Left colon (tissue), 2 donors: ENCODE measurements at regions not wholly inside any gene's neighbourhood (a gene's known extent, or its start where the extent isn't known, plus 50 kb on each side); places are given as distances from the start of the nearest gene placed in this dataset.

Experiments used
- ATAC-seq: fragments of 200-7000 bp; cut with Tn5 transposase; one replicate; pipeline ENCODE4 v1.9.1; 2020; ENCODE audit warnings: mild to moderate bottlenecking, moderate library complexity
- DNase-seq, 2 donors: peaks; one replicate each; pipeline ENCODE4 v3.0.0-alpha.2; 2020
- intact Hi-C, 2 donors: fragments of 100-400 bp; cut with DNase I in 1 of 2; cut with micrococcal nuclease in 1 of 2; formaldehyde crosslinking; loops; one replicate each; pipeline versions ENCODE4 v1.11.2 to v1.14.0; 2022; cut with DNase I, micrococcal nuclease
- donor health status: DM: no; HTN: no; CAD: no.
- donor health status: DM: yes; HTN: yes; CAD: no.

DNA sequence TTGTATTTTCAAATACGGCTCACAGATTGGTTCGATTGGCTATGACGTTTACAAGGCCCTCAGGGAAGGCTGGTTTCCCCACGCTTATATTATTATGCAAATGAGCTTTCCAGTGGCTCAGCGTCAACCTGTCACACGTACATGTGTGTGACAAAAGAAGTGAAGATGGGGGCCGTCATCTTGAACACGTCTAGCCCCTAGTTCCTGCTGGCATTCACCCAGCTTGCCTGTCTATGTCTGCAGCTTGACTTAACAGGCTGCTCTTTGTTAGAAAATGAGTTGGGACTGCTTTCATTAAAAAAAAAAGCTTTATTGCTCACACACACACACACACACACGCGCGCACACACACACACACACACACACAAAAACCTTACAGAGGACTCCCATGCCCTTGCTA, 283.6 kb upstream of the CTSO start:
- ATAC-seq, result no peak
- intact Hi-C loops, result no loop called here
- DNase-seq, result no peak

DNA sequence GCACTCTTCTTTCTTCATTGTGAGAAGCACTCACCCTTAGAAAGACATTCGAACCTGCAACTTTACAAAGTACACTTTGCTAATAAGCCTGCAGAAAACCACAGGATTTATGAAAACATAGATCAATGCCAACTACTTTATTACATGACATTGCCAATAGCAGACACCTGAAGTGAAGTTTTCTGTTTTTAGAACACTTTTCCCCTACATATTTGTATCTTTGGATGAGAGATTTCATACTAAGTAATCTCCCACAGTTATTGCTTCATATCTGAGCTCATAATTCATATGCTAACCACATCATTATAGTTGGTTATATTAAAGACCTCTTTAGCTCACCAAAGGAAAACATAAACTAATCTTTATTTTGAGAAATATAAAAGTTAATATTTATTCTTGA, 276.5 kb upstream of the CTSO start:
- intact Hi-C loops, result no loop called here
- DNase-seq, result no peak

DNA sequence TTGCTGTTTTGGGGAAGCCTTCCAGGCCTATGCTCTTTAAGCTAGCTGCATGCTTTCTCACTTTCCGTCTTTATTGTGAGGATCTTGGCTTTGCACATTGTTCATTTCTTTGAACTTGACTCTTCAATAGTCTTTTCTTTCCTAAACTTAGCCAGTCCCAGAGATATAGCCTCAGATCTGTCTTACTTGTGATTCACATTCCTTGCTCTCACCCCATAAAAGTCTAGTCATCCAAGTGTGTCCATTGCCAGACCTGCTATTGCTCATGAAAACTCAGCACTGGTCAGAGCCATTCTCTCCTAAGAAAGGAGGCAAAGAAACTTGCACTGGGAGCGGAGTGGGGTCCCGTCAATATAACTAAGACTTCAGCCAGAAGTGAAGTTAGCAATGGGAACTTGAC, 275.0 kb upstream of the CTSO start:
- ATAC-seq (no peak), DNase-seq (no peak)
- intact Hi-C loops, result no loop called here

More for the DNA sequence above, 276.5 kb upstream of the CTSO start:
- ATAC-seq, result no peak

DNA sequence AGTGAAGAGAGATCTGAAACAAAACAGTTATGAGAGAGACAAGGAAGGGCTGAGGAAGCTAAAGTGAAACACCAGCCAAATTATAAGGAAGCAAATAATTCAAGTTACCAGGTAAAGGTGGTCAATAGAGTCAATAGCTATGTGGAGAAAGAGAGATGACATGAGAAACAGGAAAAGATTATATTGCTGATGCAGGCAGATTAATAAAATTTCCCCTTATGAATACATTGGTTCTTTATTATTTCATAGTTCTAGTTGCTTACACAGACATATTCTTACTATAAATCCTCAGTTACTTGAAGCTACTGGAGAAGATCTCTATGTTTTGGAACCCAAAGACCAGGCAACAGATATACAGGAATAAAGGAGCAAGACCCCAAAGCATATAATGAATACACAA, 273.7 kb upstream of the CTSO start:
- intact Hi-C loops, result no loop called here
- DNase-seq (no peak), ATAC-seq (no peak)

DNA sequence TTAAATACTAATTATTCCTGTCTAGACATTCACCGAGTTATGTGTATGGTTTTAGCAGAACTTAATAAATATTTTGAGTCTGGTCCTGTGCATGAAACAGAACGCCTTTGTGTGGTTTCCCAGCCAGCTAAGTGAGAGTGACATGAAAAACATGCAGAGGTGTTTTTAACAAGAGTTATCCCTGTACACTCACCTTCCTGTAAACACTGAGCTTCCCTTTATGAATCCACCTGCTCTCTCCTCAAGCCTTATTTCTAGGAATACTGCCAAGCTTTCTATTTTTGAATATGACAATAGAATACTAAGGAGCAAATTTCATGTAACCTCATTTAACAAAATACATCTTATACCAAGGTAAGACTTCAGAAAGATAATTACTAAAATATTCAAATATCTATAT, 270.3 kb upstream of the CTSO start:
- intact Hi-C loops, result loop anchor here in 1 of 2 donors (5.0 kb wide), 1 partner anchor 77 kb away; no protein-coding TSS in a partner anchor
- DNase-seq (no peak), ATAC-seq (no peak)

DNA sequence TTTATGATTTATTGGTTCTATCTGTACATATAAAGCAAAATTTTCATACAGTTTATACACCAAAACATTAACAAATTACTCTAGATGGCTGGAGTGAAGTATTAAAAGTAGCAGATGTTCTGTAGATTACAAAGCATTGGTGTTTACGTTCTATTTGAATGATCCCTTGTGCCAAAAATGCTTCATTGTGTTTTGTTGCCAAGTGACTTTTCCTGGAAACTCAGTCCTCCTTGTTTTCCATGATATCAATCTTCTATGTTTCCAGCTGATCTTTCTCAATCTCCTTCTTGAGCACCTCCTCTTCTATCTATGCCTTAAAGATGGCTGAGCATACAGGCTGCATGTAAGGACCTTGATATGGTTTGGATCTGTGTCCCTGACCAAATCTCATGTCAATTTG, 263.6 kb upstream of the CTSO start:
- intact Hi-C loops, result no loop called here
- ATAC-seq (no peak), DNase-seq (no peak)

DNA sequence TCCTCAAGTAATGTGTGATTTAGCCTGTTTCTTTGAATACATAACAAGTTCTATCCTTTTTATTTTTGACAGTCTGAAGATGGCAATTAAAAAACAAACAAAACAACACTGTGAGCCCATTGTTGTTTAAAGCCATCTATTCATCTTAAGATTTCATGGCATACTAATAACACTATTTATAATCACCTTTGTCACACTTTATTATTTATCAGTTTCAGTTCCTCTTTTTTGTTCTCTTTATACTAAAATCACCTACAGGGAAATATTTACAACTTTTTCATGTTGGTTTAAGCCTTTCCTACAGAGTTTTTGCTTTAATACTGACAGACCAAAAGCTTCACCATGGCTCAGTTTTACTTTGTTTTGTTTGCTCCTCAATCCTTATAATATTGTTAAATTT, 247.4 kb upstream of the CTSO start:
- intact Hi-C loops, result no loop called here
- ATAC-seq (no peak), DNase-seq (no peak)

DNA sequence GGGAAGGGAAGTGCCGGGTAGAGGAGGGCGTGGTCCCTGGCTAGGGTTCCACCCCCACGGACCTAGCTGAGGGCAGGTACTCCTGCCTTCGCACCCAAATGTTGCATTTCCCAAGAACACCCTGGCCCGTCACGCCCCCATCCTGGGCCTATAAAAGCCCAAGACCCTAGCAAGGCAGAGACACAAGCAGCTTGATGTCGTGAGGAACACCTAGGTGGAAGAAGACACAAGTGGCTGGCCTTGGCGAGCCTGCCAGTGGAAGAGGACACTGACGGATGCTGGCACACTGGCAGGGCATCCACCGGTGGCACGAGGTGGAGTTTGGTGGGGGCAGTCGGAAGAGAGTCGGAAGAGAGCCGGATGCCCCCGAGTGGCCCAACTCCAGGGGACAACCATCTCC, 244.8 kb upstream of the CTSO start:
- ATAC-seq (no peak), DNase-seq (no peak)
- intact Hi-C loops, result no loop called here

DNA sequence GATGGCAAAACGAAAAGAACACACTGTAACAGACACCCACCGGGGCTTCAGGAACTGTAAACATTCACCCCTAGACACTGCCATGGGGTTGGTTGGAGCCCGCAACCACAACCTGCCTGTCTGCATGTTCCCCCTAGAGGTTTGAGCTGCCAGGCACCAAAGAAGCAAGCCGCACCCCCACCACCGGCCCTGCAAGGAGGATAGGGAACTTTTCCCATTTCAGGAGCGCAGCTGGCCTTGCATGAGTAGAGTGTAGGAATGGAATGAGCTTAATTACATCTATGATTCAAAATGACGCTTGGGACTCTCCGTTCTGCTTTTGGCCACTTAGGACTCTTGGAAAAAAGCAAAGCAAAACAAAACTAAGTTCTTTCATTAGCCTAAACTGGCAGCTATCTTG, 243.6 kb upstream of the CTSO start:
- intact Hi-C loops, result no loop called here
- DNase-seq (no peak), ATAC-seq (no peak)

DNA sequence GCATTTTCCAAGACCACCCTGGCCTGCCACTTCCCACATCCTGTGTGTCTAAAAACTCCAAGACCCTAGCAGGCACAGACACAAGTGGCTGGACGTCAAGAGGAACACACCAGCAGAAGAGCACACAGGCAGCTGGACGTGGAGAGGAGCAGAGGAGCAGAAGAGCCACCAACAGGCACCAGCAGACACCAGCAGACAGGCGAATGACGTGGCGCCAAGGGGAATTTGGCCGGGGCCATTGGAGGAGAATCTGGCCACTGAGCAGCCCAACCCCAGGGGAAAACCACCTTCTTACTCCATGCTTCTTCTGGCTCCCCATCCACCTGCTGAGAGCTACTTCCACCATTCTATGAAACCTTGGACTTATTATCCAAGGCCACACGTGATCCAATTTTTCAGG, 243.1 kb upstream of the CTSO start:
- intact Hi-C loops, result no loop called here
- no peak for DNase-seq
- no peak for ATAC-seq

DNA sequence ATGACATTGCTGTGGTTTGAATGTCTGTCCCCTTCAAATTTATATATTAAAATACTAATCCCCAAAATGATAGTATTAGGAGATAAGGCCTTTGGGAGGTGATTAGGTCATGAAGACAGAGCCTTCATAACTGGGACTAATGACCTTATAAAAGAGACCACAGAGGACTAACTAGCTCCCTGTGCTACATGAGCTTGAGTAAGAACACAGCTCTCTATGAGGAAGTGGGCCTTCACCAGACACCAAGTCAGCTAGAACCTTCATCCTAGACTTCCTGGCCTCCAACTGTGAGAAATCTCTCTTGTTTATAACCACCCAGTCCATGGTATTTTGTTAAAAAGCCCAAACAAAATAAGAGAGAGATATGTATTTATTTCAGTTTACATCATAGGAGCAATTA, 242.2 kb upstream of the CTSO start:
- intact Hi-C loops, result no loop called here
- no peak for DNase-seq
- ATAC-seq, result no peak

DNA sequence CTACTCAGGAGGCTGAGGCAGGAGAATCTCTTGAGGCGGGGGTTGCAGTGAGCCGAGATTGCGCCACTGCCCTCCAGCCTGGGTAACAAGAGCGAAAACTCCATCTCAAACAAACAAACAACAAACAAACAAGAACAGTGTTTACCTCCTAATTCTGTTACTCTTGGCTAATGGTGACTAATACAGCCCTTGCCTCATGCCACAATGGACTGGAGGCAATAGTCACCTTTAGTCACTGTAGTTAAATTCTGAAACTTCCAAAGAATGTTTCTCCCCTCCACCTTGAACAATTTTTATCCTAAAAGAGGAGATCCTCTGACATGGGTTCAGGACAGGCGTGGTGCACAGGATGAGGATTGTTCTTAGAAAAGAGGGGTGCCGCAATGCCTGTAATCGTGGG, 241.2 kb upstream of the CTSO start:
- intact Hi-C loops, result no loop called here
- no peak for ATAC-seq
- DNase-seq, result no peak

DNA sequence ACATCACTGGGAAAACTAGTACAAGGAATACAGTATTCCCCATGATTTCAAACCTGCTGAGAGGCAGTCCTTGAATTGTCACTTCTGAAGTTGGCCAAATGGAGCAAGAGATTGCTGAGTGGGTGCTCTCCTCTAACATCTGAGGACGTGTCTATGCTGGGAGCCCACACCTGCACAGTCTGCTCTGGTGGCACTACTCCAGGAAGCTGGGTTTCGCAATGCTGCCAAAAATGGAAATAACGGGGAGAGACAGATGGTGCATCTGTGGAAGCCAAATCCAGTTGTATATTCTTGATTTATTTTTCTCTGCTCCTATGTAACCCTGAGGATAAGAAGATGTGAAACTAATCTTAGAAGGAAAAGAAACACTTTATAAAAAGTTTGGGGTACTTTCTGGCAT, 240.1 kb upstream of the CTSO start:
- ATAC-seq, result no peak
- intact Hi-C loops, result no loop called here

DNA sequence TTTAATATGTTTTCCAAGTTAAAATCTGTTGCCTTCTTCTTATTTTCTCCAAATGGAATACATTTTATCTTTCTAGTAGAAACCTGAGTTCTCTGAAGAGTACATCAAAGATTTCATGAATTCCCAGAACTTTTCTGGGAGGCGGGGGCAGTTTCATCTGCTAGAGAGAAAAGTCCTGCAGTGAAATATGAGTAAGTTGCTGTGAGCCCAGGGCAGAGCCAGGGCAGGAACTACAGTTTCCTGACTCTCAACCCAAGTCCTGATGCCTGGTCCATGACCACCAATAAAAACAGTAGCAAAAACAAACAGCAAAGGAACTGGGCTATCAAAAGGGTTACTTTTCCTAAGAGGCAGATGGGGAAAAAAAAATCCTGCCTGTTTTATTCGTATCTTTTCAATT, 239.4 kb upstream of the CTSO start:
- intact Hi-C loops, result no loop called here
- DNase-seq, result no peak

More for the DNA sequence above, 240.1 kb upstream of the CTSO start:
- no peak for DNase-seq

DNA sequence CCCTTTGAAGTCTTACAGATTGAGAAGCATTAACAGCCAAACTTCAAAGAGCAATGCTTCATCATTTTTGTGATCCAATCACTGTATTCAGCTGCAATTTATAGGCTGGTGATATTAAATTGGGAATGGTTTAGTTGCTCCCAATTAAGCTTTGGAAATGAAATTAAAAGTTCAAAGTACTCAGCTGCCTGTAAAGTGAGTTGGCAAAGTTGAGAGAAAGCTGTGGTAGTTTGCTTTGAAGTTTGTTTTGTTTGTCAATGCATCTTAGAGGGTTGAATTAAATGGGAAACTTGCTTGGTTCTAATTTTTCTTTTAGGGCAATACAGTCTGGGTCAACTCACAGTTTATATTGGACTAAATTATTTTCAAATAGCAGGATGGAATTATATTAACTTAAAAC, 238.4 kb upstream of the CTSO start:
- intact Hi-C loops, result no loop called here
- ATAC-seq (no peak), DNase-seq (no peak)

More for the DNA sequence above, 239.4 kb upstream of the CTSO start:
- ATAC-seq, result no peak

DNA sequence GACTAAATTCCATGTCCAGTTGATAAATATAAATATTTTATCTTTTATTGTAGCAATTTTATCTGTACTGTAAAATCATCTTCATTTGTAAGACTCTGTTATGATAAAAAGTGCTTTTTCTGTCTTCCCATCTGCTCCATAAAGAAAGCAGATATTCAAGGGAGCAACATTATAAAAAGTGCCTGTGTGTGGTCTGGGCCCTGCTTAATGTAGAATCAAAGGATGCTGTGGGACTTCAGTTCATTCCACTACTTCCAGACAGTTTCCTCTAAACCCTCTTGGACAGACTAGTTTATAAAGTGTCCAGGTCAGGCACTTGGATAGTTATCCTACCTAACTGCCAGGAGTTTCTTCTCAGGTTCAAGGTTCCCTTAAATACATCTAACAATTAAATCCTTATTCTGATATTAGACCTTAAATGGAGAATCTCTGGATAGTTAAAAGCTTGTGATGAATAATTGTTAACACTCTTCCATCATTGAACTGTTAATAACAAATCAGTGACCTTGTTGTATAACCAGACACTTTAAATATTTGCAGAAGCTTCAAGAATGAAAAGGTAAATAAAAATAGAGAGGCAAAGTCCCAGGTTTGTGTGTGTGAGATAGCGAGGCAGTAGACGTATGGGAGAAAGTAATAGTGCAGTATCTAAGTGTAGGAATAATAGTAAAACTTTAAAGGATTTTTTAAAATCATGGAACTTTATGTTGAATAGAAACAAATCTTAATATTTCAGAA, 237.5 kb upstream of the CTSO start:
- no peak for ATAC-seq
- DNase-seq, result no peak

DNA sequence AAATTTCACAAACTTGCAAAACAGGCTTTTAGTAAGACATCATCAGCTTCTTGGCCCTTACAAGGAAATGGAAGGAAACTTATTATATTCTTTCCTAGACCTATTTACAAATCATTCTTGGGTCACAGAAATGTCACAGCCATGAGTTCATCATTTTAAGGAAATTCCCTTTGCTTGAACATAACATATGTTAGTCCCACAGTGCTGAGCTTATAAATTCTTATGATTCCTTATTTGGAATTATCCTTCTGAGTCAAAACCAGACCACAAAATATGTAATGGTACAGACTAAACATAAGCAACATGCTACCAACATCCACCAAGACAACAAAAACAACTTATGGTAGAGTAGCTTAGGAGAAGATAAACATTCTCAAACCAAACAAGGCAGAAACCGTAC, 236.9 kb upstream of the CTSO start:
- DNase-seq, result no peak
- intact Hi-C loops, result no loop called here
- ATAC-seq, result no peak

More for the DNA sequence above, 237.5 kb upstream of the CTSO start:
- intact Hi-C loops, result no loop called here

DNA sequence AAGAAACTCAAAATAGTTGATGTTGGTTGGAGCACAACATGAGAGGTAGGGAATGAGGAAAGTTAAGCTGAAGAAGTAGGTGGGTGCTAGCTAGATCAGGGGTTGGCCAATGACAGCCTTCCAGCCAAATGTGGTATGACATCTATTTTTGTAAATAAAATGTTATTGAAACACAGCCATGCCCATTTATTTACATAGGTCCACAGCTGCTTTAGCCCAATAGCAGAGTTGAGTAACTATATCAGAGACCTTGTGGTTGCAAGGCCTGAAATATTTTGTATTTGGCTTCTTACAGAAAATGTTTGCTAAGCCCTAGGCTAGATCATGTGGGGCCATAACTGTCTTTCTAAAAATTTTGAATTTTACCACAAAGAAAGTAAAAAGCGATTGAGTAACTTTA, 234.9 kb upstream of the CTSO start:
- no peak for DNase-seq
- intact Hi-C loops, result no loop called here
- ATAC-seq, result no peak

DNA sequence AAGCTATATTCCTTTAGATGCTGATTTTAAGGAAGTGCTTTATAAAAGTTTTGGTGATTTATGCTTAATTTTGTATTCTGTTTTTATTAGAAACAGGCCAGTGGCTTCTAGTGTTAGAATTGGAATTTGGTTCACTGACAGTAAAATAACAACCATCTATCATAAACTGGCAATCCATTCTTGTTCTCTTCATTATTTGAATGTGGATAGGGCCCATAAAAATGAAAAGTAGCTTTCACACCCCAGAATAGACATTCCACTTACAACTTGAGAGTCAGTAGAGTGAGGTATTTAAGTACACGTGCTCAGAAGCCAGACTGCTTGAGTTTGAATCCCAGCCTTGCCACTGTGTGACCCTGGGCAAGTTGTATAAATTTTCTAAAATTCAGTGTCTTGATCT, 232.4 kb upstream of the CTSO start:
- intact Hi-C loops, result no loop called here
- ATAC-seq, result no peak

DNA sequence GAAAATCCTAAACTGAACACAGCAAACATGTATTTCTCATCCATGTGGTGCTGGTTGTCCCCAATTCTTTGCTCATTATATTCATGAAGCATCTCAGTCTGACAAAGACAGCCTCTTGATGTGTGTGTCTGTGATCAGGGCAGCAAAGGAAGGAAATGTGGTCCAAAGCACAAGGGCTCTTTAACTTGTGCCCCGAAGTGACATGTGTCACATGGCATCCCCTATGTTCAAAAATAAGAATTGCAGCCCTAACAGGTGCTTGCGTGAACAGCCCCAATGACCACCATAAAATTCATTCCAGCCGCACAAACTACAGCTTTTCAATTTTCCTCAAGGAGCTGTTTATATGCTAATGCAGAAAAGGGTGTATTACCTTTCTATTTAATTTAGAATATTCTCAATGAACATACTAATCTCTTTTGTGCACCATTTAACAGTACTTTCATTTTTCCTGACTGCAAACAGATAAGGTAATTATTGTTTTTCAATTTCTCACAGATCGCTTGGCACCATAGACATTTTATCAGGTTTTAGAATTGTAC, 231.9 kb upstream of the CTSO start:
- intact Hi-C loops, result no loop called here
- ATAC-seq (no peak), DNase-seq (no peak)

More for the DNA sequence above, 232.4 kb upstream of the CTSO start:
- no peak for DNase-seq

DNA sequence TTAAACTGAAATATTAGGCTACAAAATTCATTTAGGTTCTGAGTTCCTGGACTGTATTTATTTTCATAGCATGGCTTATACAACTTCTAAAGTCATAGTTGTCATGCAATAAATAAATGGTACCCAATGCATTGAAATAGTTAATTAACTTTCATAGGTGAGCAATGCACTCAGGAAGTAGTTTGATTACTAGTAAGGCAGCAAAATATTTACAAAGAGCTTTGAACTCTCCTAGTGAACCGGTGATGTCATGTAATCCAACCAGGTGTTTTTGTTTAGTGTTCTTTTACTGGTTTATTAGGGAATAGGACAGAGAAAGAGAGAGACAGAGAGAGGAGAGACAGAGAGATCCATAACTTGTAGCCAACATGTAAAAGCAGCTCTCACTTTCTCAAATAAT, 228.6 kb upstream of the CTSO start:
- intact Hi-C loops, result no loop called here
- DNase-seq (no peak), ATAC-seq (no peak)
